NCI-H748 treated with DMSO at 0.1 percent for 48 hours (cell line): ENCODE measurements at regions not wholly inside any gene's neighbourhood (a gene's known extent, or its start where the extent isn't known, plus 50 kb on each side); places are given as distances from the start of the nearest gene placed in this dataset.
"Not testable (repeated sequence)": the region's sequence is repeated elsewhere in the genome, so short reads cannot be mapped to it uniquely, and the experiment has no call there.

Experiments
- DNase-seq: peaks from one replicate; lab custom pipeline; 2025; lab: John Stamatoyannopoulos, UW

DNA sequence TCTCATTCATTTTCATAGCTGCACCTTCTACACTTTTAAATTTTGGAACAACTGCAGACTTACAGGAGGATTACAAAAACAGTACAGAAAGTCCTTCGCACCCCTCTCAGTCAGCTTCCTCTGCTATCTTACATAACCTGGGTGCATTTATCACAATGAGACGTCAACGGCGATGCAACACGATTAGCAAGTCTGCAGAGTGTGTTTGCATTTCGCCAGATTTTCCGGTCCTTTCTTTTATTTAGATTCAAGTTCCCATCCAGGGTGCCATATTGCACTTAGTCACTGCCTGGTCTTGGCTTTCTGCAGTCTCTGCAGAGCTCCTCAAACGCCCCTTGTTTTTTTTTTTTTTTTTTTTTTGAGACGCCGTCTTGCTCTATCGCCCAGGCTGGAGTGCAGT is 85.9 kb downstream of the ASMT start:
- DNase-seq: no peak

DNA sequence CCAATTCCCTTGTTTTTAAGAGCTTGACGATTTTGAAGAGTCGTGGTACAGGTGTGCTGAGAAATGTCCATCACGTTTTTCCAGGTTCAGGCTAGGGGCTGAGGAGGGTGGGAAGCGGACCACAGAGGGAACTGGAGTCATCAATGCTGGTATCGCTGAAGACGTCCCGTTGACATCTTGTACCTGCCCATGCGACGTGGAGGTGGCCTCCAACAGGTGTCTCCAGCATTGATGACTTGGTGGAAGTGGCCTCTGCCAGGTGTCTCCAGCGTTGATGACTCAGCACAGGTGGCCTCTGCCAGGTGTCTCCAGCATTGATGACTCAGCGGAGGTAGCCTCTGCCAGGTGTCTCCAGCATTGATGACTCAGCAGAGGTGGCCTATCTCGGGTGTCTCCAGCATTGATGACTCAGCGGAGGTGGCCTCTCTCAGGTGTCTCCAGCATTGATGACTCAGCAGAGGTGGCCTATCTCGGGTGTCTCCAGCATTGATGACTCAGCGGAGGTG is 86.6 kb downstream of the ASMT start:
- not testable (repeated sequence) for DNase-seq

DNA sequence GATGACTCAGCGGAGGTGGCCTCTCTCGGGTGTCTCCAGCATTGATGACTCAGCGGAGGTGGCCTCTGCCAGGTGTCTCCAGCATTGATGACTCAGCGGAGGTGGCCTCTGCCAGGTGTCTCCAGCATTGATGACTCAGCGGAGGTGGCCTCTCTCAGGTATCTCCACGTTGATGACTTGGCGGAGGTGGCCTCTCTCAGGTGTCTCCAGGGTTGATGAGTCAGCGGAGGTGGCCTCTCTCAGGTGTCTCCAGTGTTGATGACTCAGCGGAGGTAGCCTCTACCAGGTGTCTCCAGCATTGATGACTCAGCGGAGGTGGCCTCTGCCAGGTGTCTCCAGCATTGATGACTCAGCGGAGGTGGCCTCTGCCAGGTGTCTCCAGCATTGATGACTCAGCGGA is 87.3 kb downstream of the ASMT start:
- not testable (repeated sequence) for DNase-seq

DNA sequence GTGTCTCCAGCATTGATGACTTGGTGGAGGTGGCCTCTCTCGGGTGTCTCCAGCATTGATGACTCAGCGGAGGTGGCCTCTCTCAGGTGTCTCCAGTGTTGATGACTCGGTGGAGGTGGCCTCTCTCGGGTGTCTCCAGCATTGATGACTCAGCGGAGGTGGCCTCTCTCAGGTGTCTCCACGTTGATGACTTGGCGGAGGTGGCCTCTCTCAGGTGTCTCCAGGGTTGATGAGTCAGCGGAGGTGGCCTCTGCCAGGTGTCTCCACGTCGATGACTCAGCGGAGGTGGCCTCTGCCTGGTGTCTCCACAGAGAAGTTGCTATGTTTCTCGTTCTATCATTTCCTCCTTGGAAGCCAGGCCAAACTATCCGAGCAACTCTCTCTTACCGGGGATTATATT is 87.7 kb downstream of the ASMT start:
- DNase-seq: not testable (repeated sequence)

DNA sequence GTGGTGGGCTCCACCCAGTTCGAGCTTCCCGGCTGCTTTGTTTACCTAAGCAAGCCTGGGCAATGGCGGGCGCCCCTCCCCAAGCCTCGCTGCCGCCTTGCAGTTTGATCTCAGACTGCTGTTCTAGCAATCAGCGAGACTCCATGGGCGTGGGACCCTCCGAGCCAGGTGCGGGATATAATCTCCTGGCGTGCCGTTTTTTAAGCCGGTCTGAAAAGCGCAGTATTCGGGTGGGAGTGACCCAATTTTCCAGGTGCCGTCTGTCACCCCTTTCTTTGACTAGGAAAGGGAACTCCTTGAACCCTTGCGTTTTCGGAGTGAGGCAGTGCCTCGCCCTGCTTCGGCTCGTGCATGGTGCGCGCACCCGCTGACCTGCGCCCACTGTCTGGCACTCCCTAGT is 94.4 kb downstream of the ASMT start:
- not testable (repeated sequence) for DNase-seq

DNA sequence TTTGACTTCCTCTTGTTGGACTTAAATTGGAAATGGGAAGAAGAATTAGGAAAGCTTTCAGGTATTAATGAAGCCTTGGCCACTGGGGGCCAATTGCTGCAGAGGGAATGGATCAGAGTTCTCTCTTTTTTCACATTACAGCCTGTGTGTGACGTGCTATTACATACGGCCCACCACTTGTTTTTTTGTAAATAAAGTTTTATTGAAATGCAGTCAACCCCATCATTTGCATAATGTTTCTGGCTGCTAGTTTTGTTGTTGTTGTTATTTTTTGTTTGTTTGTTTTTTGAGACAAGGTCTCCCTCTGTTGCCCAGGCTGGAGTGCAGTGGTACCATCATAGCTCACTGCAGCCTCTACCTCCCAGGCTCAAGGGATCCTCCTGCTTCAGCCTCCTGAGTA is 98.4 kb downstream of the ASMT start:
- no peak for DNase-seq

DNA sequence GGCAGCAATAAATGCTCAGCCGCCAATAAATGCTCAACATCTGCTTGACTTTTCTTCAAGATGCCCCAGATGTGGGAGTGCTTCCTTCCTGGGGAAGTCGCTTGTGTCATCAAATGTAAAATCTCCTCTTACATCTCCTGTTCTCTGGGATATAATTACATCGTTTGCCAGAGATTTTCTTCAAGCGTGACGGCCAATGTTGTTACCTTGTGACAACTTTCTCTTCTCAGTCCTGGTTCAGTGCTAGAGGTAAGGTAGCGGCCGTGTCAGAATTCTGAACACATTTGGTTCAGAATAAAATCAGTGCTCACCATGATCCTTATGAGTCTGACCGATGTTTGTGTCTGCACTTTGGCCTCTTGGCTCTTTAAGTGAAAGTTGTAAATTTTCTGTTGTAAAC is 102.5 kb downstream of the ASMT start:
- no peak for DNase-seq

DNA sequence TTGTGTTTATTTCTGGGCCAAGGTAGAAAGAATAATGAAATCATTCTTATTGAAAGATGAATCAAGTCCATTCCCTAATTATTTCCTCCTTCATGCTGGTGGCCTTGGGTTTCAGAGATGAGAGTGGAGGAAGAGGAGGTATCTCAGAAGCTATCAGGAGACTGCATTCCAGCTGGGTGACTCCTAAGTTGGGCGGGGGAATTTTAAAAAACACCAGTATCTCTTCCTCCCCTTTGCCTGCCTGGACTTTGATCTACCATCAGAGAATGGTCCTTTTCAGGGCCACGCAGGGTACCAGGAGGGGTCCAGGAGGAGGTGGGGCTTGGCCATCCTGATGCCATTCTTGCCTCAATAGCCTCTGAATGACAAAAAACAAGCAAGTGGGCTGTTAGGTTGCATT is 104.4 kb downstream of the ASMT start:
- DNase-seq: no peak

DNA sequence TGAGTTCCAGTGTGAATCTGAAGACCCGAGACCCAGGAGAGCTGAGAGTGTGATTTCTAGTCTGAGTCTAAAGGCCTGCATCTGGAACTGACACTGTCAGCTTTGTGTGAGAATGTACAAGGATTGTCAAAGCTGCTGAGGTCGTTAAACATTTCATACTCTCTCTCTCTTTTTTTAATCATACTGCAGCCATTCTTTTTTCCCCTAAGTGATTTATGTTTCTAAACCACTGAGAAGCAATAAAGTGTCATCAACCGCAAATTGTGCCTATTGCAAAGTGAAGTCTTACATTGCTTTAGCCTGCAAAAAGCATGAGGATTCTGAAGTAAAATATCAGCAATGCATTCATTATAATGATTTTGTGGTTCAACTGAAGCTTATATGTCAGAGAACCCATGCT is 106.0 kb downstream of the ASMT start:
- DNase-seq: no peak

DNA sequence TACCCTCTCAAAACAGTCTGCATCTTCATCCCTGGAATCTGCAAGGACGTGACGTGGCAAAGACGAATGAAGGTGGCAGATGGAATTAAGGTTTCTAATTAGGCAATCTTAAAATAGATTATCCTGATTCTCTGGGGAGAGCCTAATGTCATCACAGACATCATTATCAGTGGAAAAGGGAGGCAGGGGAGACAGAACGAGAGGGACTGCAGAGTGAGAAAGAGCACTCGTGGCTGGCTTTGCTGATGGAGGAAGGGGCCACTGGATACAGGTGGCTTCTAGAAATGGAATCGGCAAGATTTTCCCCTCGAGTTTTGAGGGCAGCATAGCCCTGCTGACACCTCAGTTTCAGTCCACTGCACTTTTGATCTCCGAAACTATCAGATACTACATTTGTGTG is 110.6 kb downstream of the ASMT start:
- no peak for DNase-seq

DNA sequence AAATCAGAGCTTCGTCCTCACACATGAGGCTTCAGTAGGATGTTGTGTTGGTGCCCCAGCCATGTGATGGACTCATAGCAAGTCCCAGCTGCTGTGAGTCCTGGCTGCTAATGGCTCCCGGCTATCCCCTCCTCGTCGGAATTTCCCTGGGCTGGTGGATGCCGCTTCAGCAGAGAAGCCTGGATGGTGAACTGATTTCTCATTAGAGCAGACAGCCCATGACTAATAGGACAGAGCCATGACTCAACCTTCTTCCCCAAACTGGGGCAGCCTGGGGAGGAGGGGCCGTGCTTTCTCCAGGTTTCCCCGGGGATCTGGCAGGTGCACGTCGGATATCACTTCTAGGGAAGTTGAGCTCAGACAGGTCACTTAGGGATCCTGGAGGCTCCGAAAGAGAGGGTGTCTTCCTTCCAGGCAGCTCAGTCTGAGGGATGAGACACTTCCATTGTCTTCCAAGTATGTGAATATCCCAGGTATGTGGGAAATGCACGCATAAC is 112.7 kb downstream of the ASMT start:
- DNase-seq: no peak

DNA sequence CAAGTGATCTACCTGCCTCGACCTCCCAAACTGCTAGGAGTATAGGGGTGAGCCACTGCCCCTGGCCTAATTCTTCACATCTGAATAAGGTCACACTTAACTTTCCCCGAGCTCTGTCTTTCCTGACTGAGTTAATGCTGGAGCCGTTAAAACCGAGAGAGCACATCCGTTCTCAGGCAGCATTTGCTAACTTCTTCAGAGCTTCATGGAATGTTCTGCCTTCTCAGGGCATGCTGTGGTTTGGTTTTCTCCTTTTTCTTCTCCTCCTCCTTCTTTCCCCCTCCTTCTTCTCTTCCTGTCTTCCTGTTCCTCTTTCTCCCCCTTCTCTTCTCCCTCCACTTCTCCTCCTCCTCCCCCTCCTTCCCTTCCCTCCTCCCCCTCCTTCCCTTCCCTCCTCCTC is 119.9 kb downstream of the ASMT start:
- no peak for DNase-seq

DNA sequence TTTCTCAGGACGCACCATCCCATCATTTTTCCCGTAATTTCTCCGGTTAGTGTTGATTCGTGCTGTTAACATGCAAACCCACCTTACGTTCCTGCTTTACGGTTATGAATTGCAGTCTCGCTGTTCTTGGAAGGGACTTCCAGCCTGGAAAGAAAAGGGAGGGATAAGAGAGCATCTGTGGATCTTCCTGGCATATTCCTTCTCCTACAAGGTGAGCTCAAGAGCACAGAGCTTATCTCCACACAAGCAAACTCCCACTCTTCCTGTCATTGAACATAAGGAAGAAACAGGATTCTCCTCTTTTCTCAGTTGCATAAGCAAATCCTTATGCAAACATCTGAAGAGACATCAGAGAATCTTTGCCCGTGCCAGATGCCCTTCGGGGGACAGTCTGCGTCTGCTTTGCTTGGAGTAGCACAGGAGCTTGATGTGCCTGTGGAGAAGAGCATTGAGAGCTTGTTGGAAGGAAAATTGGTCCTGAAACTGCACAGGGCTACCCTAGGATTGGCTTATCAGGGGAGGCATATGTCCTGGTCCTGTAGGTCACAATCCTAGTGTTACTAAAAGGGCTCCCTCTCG is 127.0 kb downstream of the ASMT start:
- no peak for DNase-seq

DNA sequence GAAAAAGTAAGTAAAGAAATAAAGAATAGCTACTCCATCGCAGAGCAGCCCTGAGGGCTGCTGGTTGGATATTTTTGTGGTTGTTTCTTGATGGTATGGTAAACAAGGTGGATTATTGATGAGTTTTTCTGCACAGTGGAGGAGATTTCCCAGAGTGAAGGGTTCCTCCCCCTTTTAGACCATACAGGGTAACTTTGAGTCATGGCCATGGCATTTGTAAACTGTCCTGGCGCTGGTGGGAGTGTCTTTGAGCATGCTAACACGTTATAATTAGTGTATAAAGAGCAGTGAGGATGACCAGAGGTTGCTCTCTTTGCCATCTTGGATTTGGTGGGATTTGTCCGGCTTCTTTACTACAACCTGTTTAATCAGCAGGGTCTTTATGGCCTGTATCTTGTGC is 128.2 kb downstream of the ASMT start:
- DNase-seq: no peak

DNA sequence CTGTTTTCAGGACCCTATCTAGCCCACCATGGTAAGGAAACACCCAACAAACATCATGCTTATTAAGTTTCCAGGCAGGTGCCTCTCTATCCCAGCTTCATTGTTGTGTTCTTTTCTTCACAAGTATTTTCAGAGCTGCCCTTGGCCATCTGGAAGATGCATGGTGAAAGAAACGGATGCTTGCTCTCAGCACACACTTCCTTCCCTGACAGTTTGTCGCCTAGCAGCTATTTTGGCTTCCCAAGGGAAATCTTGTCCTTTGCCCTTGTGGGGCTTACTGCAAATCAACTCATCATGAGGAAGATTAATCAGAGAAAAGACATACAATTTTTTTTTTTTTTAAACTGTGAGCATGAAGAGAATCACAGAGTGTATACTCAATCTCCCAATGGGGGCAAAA is 128.8 kb downstream of the ASMT start:
- no peak for DNase-seq

DNA sequence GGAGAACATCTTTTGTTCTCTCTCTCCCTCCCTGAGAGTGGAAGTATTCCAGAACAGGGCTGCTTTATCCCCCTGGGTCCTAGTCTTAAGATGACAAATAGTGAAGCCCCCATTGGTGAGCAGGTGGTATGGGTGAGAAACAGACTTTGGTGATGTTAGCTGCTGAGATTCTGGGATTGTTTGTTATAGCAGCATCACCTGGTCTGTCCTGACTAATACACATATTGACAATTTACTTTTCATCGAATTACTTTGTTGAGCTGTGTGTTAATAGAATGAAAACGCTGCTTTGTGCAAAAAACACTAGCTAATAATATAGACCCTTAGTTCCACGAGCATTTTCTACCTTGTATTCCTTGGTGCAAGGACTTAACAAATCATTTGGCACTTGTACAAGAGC is 133.5 kb downstream of the ASMT start:
- no peak for DNase-seq

DNA sequence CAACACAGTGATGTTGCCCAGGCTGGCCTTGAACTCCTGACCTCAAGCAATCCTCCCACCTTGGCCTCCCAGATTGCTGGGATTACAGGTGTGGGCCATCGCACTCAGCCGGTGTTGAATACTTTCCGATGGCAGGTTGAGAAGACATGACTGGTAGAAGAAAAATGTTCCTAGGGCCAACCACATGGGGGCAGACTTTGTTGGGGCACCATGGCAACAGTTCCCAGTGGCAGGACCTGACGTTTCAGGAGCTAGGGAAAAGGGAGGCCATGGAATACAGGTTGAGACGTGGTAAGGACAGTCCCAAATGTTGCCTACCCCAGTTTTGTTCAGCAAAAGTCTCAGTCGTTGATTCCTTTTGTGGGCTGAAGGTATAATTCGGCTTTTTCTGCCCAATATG is 134.6 kb downstream of the ASMT start:
- DNase-seq: no peak

DNA sequence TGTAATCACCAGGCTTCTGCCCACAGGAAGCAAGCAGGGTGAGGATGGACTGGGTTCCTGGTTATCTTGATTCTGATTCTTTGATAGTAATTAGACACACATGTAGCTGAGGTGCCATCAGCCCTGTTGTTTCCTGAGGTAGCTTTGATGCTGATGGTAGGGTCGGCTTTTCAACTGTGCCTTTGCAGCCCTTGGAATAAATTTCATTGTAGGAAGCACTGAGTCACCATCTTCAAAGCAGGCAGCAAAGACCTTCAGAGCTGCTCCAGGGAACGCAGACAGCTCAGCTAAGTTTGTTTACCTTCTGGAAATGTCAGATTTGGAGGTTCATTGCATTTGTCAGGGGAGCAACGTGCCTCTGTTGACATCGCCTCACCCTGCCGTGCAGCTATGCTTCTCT is 135.4 kb downstream of the ASMT start:
- no peak for DNase-seq

DNA sequence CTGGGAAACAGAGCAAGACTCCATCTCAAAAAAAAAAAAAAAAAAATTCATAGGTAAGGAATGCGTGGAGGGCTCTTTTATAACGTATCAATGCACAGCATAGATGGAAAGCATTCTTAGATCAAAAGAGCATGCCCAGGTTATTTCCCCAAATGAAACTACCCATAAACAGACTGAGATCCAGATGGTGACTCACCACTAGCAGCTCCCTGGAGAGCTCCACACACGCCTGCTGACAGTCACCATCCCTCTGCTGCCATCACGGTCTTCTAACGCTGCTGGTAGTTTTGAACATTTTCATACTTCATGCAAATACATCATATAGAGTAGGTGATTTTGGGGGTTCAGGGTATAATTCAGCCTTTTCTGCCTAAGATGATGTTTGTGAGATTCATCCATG is 136.9 kb downstream of the ASMT start:
- DNase-seq: no peak

DNA sequence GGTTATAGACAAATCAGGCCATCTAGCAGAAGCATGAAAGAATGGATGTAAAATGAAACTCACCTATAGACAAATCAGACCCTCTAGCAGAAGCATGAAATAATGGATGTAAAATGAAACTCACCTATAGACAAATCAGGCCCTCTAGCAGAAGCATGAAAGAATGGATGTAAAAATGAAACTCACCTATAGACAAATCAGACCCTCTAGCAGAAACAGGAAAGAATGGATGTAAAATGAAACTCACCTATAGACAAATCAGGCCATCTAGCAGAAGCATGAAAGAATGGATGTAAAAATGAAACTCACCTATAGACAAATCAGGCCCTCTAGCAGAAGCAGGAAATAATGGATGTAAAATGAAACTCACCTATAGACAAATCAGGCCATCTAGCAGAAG is 137.9 kb downstream of the ASMT start:
- not testable (repeated sequence) for DNase-seq

DNA sequence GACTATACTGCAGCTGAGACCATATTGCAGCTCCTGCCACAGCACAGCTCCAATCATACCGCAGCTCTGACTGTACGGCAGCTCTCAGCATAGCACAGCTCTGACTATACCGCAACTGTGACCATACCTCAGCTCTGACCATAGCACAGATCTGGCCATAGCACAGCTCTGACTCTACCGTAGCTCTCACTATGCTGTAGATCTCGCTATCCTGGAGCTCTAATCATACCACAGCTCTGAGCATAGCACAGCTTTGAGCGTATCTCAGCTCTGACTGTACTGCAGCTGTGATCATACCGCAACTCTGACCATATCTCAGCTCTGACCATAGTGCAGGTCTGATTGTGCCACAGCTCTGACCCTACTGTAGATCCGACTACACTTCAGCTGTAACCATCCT is 139.2 kb downstream of the ASMT start:
- no peak for DNase-seq

DNA sequence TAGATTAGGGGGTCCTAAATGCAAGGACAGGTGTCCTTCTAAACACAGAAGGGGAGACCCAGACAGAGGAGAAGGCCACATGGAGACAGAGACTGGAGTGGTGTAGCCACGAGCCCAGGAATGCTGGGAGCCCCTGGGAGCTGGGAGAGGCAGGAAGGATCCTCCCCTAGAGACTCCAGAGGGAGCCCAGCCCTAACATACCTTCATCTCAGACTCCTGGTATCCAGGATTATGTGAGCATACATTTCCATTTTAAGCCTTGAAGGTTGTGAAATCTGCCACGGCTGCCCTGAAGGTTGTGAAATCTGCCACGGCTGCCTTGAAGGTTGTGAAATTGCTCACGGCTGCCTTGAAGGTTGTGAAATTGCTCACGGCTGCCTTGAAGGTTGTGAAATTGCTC is 148.4 kb downstream of the ASMT start:
- no peak for DNase-seq

DNA sequence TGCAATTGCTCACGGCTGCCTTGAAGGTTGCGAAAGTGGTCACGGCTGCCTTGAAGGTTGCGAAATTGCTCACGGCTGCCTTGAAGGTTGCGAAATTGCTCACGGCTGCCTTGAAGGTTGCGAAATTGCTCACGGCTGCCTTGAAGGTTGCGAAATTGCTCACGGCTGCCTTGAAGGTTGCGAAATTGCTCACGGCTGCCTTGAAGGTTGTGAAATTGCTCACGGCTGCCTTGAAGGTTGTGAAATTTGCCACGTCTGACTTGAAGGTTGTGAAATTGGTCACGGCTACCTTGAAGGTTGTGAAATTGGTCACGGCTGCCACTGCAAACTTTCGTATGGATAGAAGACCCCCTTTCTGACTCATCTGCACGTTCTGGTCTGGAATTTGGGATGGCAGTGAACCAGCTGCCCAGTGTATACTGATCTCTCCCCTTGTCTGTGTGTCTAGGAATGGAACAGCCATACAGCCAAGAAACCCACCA is 150.1 kb downstream of the ASMT start:
- not testable (repeated sequence) for DNase-seq

DNA sequence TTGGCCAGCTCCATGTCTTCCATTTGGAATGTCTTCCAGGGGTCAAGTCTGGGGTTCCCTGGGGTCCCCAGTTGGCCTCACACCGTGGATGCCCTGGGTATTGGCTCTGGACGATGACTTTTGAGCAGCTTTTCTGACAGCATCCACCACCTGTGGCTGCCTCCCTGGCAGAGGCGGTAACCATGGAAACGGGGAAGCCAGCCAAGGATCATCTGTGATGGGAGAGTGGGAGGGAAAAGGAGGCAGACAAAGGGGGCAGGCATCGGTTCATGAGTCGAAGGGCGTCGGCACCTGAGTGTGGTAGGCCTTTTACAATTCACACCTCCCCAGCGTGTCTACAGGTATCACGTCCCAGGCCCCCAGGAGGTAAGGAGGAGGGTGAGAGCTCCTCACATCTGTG is 152.2 kb downstream of the ASMT start:
- peak; percentile 49 for DNase-seq
